ENCODE measurements at regions not wholly inside any gene's neighbourhood (a gene's known extent, or its start where the extent isn't known, plus 50 kb on each side); places are given as distances from the start of the nearest gene placed in this dataset.

GRCh38 chr11:33457948-33458347 lies 200.8 kb downstream of the HIPK3 start:
- DNase-seq = no peak
- no peak overlapping the region for H3K4me3 Mint-ChIP-seq
- no peak for TF ChIP-seq CTCF (IDR thresholded peaks at IDR 0.05)
- Histone ChIP-seq H3K4me1 (ENCODE audit: control insufficient read depth in 1 of 2, insufficient read depth in 2 of 2, low read length in 2 of 2) (no peaks in the 10 kb centered on the region), H2AFZ (ENCODE audit: insufficient read depth, low read depth, low read length, poor library complexity, severe bottlenecking) (no peak overlapping the region), H3K36me3 (replicated peaks in 1 of 2; ENCODE audit: control insufficient read depth in 1 of 2, insufficient read depth in 2 of 2, low read length in 2 of 2) (no peaks in the 10 kb centered on the region), H3K9ac (ENCODE audit: insufficient read depth, low read length, poor library complexity, severe bottlenecking) (no peak overlapping the region), H3K9me3 (replicated peaks in 1 of 2; ENCODE audit: control insufficient read depth in 1 of 2, insufficient read depth in 1 of 2, low read length in 2 of 2) (no peaks in the 10 kb centered on the region), H4K20me1 (ENCODE audit: insufficient read depth, low read length) (no peaks in the 10 kb centered on the region), H3K79me2 (ENCODE audit: insufficient read depth, low read length) (no peaks in the 10 kb centered on the region), H3K4me3 (replicated peaks in 1 of 3; ENCODE audit: low read depth in 2 of 3, low read length in 3 of 3) (no peak overlapping the region), H3K4me2 (replicated peaks; ENCODE audit: extremely low read depth, low read length, poor library complexity, severe bottlenecking) (no peak overlapping the region), H3K27ac (ENCODE audit: low read depth in 1 of 2, low read length in 2 of 2) (no peak overlapping the region), H3K27me3 (ENCODE audit: control insufficient read depth in 2 of 2, insufficient read depth in 2 of 2, low read length in 2 of 2) (peaks cover 0 to 2% of the 10 kb centered on the region in 2 donors)
- 97% methylated on average over 4 of the region's 5 CpGs for whole genome bisulfite sequencing (ENCODE audit: insufficient coverage)
- H3K4me1 Mint-ChIP-seq = no peaks in the 10 kb centered on the region
- H3K36me3 Mint-ChIP-seq = no peaks in the 10 kb centered on the region
- peaks cover 0 to 2% (median 0%) of the 10 kb centered on the region in 7 donors for H3K9me3 Mint-ChIP-seq
- H3K27me3 Mint-ChIP-seq (ENCODE audit: low read depth in 3 of 3) = peaks cover 1 to 16% (median 6%) of the 10 kb centered on the region in 3 donors
- no peak overlapping the region for H3K27ac Mint-ChIP-seq
- intact Hi-C loops (cut with micrococcal nuclease) = loop anchor here in 1 of 2 donors (5.0 kb wide), 1 partner anchor 49 kb away; no protein-coding TSS in a partner anchor

GRCh38 chr11:33455867-33456463 lies 198.8 kb downstream of the HIPK3 start:
- no peaks in the 10 kb centered on the region for H3K36me3 ChIP-seq (replicated peaks in 1 of 2; ENCODE audit: control insufficient read depth in 1 of 2, insufficient read depth in 2 of 2, low read length in 2 of 2)
- no peak overlapping the region for H3K4me2 ChIP-seq (replicated peaks; ENCODE audit: extremely low read depth, low read length, poor library complexity, severe bottlenecking)
- no peak overlapping the region for H3K9ac ChIP-seq (ENCODE audit: insufficient read depth, low read length, poor library complexity, severe bottlenecking)
- no peak for DNase-seq
- no peak overlapping the region for H3K27ac Mint-ChIP-seq
- no peaks in the 10 kb centered on the region for H3K36me3 Mint-ChIP-seq
- H3K9me3 Mint-ChIP-seq = peaks cover 0 to 2% (median 0%) of the 10 kb centered on the region in 7 donors
- H4K20me1 ChIP-seq (ENCODE audit: insufficient read depth, low read length) = no peaks in the 10 kb centered on the region
- no peaks in the 10 kb centered on the region for H3K27me3 ChIP-seq (ENCODE audit: control insufficient read depth in 2 of 2, insufficient read depth in 2 of 2, low read length in 2 of 2)
- H3K4me3 Mint-ChIP-seq = no peak overlapping the region
- intact Hi-C loops (cut with micrococcal nuclease) = loop anchor here in 1 of 2 donors (5.0 kb wide), 1 partner anchor 51 kb away; no protein-coding TSS in a partner anchor
- no peaks in the 10 kb centered on the region for H3K79me2 ChIP-seq (ENCODE audit: insufficient read depth, low read length)
- H2AFZ ChIP-seq (ENCODE audit: insufficient read depth, low read depth, low read length, poor library complexity, severe bottlenecking) = no peak overlapping the region
- H3K4me3 ChIP-seq (replicated peaks in 1 of 3; ENCODE audit: low read depth in 2 of 3, low read length in 3 of 3) = no peak overlapping the region
- peaks cover 1 to 11% (median 1%) of the 10 kb centered on the region in 3 donors for H3K27me3 Mint-ChIP-seq (ENCODE audit: low read depth in 3 of 3)
- no peaks in the 10 kb centered on the region for H3K4me1 Mint-ChIP-seq
- 100% methylated on average over 1 of the region's 4 CpGs for WGBS (ENCODE audit: insufficient coverage)
- no peak for TF ChIP-seq CTCF (IDR thresholded peaks at IDR 0.05)
- no peak overlapping the region for H3K27ac ChIP-seq (ENCODE audit: low read depth in 1 of 2, low read length in 2 of 2)
- no peaks in the 10 kb centered on the region for H3K9me3 ChIP-seq (replicated peaks in 1 of 2; ENCODE audit: control insufficient read depth in 1 of 2, insufficient read depth in 1 of 2, low read length in 2 of 2)
- no peaks in the 10 kb centered on the region for H3K4me1 ChIP-seq (ENCODE audit: control insufficient read depth in 1 of 2, insufficient read depth in 2 of 2, low read length in 2 of 2)
